H1 (cell line): ENCODE measurements at regions not wholly inside any gene's neighbourhood (a gene's known extent, or its start where the extent isn't known, plus 50 kb on each side); places are given as distances from the start of the nearest gene placed in this dataset.

Experiments used
- CTCF ChIA-PET: fragments of 300-600 bp; sonication (Branson Sonifier 250); formaldehyde crosslinking; loops from one replicate; lab custom pipeline; 2021; ENCODE audit not compliant: partially characterized antibody; lab: Charles Lee
- POLR2A ChIA-PET: fragments of 300-600 bp; sonication (Branson Sonifier 250); formaldehyde crosslinking; loops from one replicate; lab custom pipeline; 2021; ENCODE audit warnings: inconsistent platforms; ENCODE audit not compliant: partially characterized antibody; lab: Charles Lee
- DNase-seq, 2 experiments: peaks; one replicate each; pipeline versions ENCODE4 v3.0.0 to v3.0.0-alpha.2; 2010 to 2022; ENCODE audit warnings: low spot score in 2 of 2, low read depth in 1 of 2, mixed read lengths in 1 of 2
- FAIRE-seq: peaks from 2 replicates; lab custom pipeline; 2011; peaks lifted over from hg19 to GRCh38; lab: Jason Lieb, UNC
- H2AFZ ChIP-seq: 2 replicates; pipeline ENCODE4 v1.8.1; 2012; ENCODE audit warnings: low read length, inconsistent platforms
- H2AK5ac ChIP-seq: 2 replicates; pipeline ENCODE4 v1.6.1; 2013; ENCODE audit warnings: low read depth, low read length
- H2BK120ac ChIP-seq: replicated peaks from 2 replicates; pipeline ENCODE3; 2013; ENCODE audit warnings: low read depth, low read length, inconsistent platforms
- H2BK12ac ChIP-seq: 2 replicates; pipeline ENCODE4 v1.6.1; 2013; ENCODE audit warnings: low read depth, low read length
- H2BK15ac ChIP-seq: 2 replicates; pipeline ENCODE4 v1.6.1; 2013; ENCODE audit warnings: low read length
- H2BK20ac ChIP-seq: 2 replicates; pipeline ENCODE4 v1.6.1; 2013; ENCODE audit warnings: low read length
- H2BK5ac ChIP-seq: 2 replicates; pipeline ENCODE4 v1.6.1; 2013; ENCODE audit warnings: low read depth, low read length
- H3K14ac ChIP-seq: 2 replicates; pipeline ENCODE4 v1.6.1; 2013; ENCODE audit warnings: inconsistent platforms; ENCODE audit not compliant: insufficient read length
- H3K18ac ChIP-seq: 2 replicates; pipeline ENCODE4 v1.6.1; 2013; ENCODE audit warnings: low read length; ENCODE audit errors: extremely low read depth
- H3K23ac ChIP-seq: 2 replicates; pipeline ENCODE4 v1.6.1; 2013; ENCODE audit warnings: inconsistent platforms; ENCODE audit not compliant: insufficient read length
- H3K23me2 ChIP-seq: 2 replicates; pipeline ENCODE4 v1.6.1; 2013; ENCODE audit warnings: low read depth, low read length
- H3K27ac ChIP-seq: 2 replicates; pipeline ENCODE4 v1.6.1; 2011; ENCODE audit warnings: low read depth, low read length, inconsistent platforms
- H3K27me3 ChIP-seq, 4 experiments: replicated peaks in 1 of 4; 1 replicate in 1 of 4; 2 replicates in 3 of 4; pipeline versions ENCODE4 v1.6.1 to v1.8.1; 2011 to 2013; ENCODE audit warnings: low read length in 3 of 4, mild to moderate bottlenecking in 3 of 4, inconsistent platforms in 2 of 4, mixed read lengths in 2 of 4, moderate library complexity in 1 of 4; ENCODE audit not compliant: control insufficient read depth in 3 of 4, insufficient read depth in 3 of 4; ENCODE audit errors: extremely low read depth in 1 of 4
- H3K36me3 ChIP-seq, 4 experiments: 2 replicates each; pipeline versions ENCODE4 v1.6.1 to v1.8.1; 2011 to 2013; ENCODE audit warnings: mild to moderate bottlenecking in 4 of 4, low read length in 3 of 4, moderate library complexity in 2 of 4, control low read depth in 1 of 4, inconsistent platforms in 1 of 4; ENCODE audit not compliant: insufficient read depth in 4 of 4, control insufficient read depth in 2 of 4
- H3K4ac ChIP-seq: replicated peaks from 2 replicates; pipeline ENCODE3; 2013; ENCODE audit warnings: low read length, low read depth, mixed read lengths, inconsistent platforms; ENCODE audit not compliant: insufficient read length
- H3K4me1 ChIP-seq, 4 experiments: replicated peaks in 1 of 4; 1 replicate in 1 of 4; 2 replicates in 3 of 4; pipeline versions ENCODE4 v1.6.1 to v1.8.1; 2011 to 2013; ENCODE audit warnings: low read length in 3 of 4, inconsistent platforms in 2 of 4, mixed read lengths in 1 of 4; ENCODE audit not compliant: insufficient read depth in 4 of 4, control insufficient read depth in 3 of 4
- H3K4me2 ChIP-seq, 2 experiments: 2 replicates each; pipeline versions ENCODE4 v1.6.1 to v1.8.1; 2011 to 2013; ENCODE audit warnings: low read depth in 2 of 2, low read length in 2 of 2, control low read depth in 1 of 2, inconsistent platforms in 1 of 2, mild to moderate bottlenecking in 1 of 2; ENCODE audit not compliant: insufficient read depth in 1 of 2
- H3K4me3 ChIP-seq, 4 experiments: fragments of 200-600, 300-600 bp in 1 of 4; sonication (generic), shearing (Covaris generic), sonication (Bioruptor Twin) in 1 of 4; 2 replicates each; pipeline versions ENCODE4 v1.5.1 to v1.8.1; 2011 to 2016; ENCODE audit warnings: low read length in 4 of 4, low read depth in 3 of 4, control low read depth in 2 of 4, inconsistent platforms in 2 of 4, mild to moderate bottlenecking in 2 of 4, mixed read lengths in 1 of 4, moderate library complexity in 1 of 4; ENCODE audit not compliant: insufficient read depth in 2 of 4; ENCODE audit errors: extremely low read depth in 1 of 4
- H3K56ac ChIP-seq: replicated peaks from 2 replicates; pipeline ENCODE3; 2013; ENCODE audit warnings: low read depth, mild to moderate bottlenecking, mixed read lengths, low read length, inconsistent platforms; ENCODE audit not compliant: insufficient read length
- H3K79me1 ChIP-seq: 2 replicates; pipeline ENCODE4 v1.6.1; 2013; ENCODE audit warnings: low read depth, low read length, control low read depth
- H3K79me2 ChIP-seq, 2 experiments: 2 replicates each; pipeline versions ENCODE4 v1.6.1 to v1.8.1; 2012 to 2013; ENCODE audit warnings: low read length in 2 of 2, mild to moderate bottlenecking in 2 of 2, inconsistent platforms in 1 of 2; ENCODE audit not compliant: insufficient read depth in 2 of 2, control insufficient read depth in 1 of 2
- H3K9ac ChIP-seq, 4 experiments: replicated peaks in 1 of 4; 1 replicate in 1 of 4; 2 replicates in 3 of 4; pipeline versions ENCODE4 v1.6.1 to v1.8.1; 2011 to 2013; ENCODE audit warnings: low read depth in 3 of 4, low read length in 3 of 4, control low read depth in 2 of 4, mild to moderate bottlenecking in 2 of 4, moderate library complexity in 2 of 4, inconsistent platforms in 1 of 4; ENCODE audit errors: extremely low read depth in 1 of 4
- H3K9me3 ChIP-seq, 2 experiments: 2 replicates each; pipeline versions ENCODE4 v1.6.1 to v1.8.1; 2012 to 2013; ENCODE audit warnings: mild to moderate bottlenecking in 2 of 2, moderate library complexity in 2 of 2, control low read depth in 1 of 2, inconsistent platforms in 1 of 2, low read depth in 1 of 2, low read length in 1 of 2, mixed read lengths in 1 of 2; ENCODE audit not compliant: insufficient read depth in 2 of 2
- H4K20me1 ChIP-seq, 2 experiments: replicated peaks in 1 of 2; 2 replicates each; pipeline versions ENCODE3 to v1.8.1; 2011 to 2013; ENCODE audit warnings: inconsistent platforms in 2 of 2, low read length in 2 of 2, mild to moderate bottlenecking in 1 of 2; ENCODE audit not compliant: insufficient read depth in 2 of 2, control insufficient read depth in 1 of 2
- H4K5ac ChIP-seq: 2 replicates; pipeline ENCODE4 v1.6.1; 2013; ENCODE audit warnings: low read length, low read depth, mixed read lengths, inconsistent platforms; ENCODE audit not compliant: insufficient read length
- H4K8ac ChIP-seq: 2 replicates; pipeline ENCODE4 v1.8.0; 2013; ENCODE audit warnings: mild to moderate bottlenecking, moderate library complexity, low read length, inconsistent platforms; ENCODE audit not compliant: insufficient read depth; ENCODE audit errors: extremely low read depth
- H4K91ac ChIP-seq: replicated peaks from 2 replicates; pipeline ENCODE3; 2013; ENCODE audit warnings: low read length, mixed read lengths, inconsistent platforms; ENCODE audit not compliant: insufficient read length
- EP300 ChIP-seq, 2 experiments: IDR thresholded peaks; 1 replicate in 1 of 2; 2 replicates in 1 of 2; pipeline ENCODE4 v1.6.1; 2011 to 2012; ENCODE audit warnings: low read depth in 2 of 2, low read length in 2 of 2, mild to moderate bottlenecking in 2 of 2, borderline replicate concordance in 1 of 2, inconsistent platforms in 1 of 2, moderate library complexity in 1 of 2
- RFX5 ChIP-seq: IDR thresholded peaks from 2 replicates; pipeline ENCODE4 v1.6.1; 2011; ENCODE audit warnings: low read depth, low read length, improper control_type of control experiment, borderline replicate concordance
- WGBS, 2 experiments: shearing (Covaris generic) in 1 of 2; methylation state at CpG; one replicate each; pipeline versions ENCODE4 v1.1.6 to v1.1.7; 2013 to 2015; ENCODE audit warnings: low lambda C conversion rate in 2 of 2, mixed read lengths in 2 of 2, inconsistent platforms in 1 of 2, low coverage in 1 of 2, missing lambda C conversion rate in 1 of 2; ENCODE audit not compliant: insufficient replicate concordance in 2 of 2, insufficient coverage in 1 of 2, insufficient read length in 1 of 2; ENCODE audit errors: extremely low coverage in 1 of 2, missing lambda C conversion rate in 1 of 2; 5-methylcytosine and 5-hydroxymethylcytosine counted together
- TF ChIP-seq, protein P1 (sequence below): IDR thresholded peaks from 2 replicates; pipeline ENCODE4 v1.6.1; 2012; ENCODE audit warnings: inconsistent platforms

DNA sequence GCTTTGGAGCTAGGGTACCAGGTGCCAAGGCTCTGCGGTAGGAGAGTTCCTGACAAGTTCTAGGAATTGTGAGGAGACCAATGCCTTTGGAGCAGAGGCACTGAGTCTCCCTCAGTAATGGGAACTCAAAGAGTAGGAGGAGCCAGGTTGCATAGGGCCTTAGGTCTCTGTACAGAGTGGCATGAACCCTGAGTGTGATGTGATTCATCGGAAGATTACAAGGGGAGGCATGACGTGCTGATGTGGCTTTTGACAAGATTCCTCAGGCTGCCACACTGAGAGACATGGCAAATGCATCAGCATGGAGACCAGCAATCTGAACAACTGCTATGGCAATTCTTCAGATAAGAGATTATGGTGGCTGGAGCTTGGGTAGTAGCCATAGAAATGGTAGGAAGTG, 94.6 kb upstream of the SLC44A3 start:
- no peak overlapping the region for H3K14ac ChIP-seq
- no peaks in the 10 kb centered on the region for H3K36me3 ChIP-seq
- H3K4me3 ChIP-seq: no peak overlapping the region
- H3K79me1 ChIP-seq: no peaks in the 10 kb centered on the region
- H3K4me1 ChIP-seq: no peaks in the 10 kb centered on the region
- no peak overlapping the region for H3K27ac ChIP-seq
- no peak overlapping the region for H2BK5ac ChIP-seq
- H4K20me1 ChIP-seq: no peaks in the 10 kb centered on the region
- no peak overlapping the region for H3K56ac ChIP-seq
- H3K4me2 ChIP-seq: no peak overlapping the region
- H4K5ac ChIP-seq: no peak overlapping the region
- no peak overlapping the region for H2BK20ac ChIP-seq
- no peaks in the 10 kb centered on the region for H3K23me2 ChIP-seq
- H3K79me2 ChIP-seq: no peaks in the 10 kb centered on the region
- no peak for FAIRE-seq
- no peak overlapping the region for H3K18ac ChIP-seq
- ChIA-PET CTCF (interaction anchor here (1.5 kb wide), 3 partner anchors 80 to 244 kb away, joined by 4 read pairs; no protein-coding TSS in a partner anchor), POLR2A (interaction anchor here (0.9 kb wide), 1 partner anchor 54 kb away, joined by 3 read pairs; no protein-coding TSS in a partner anchor)
- WGBS, 2 experiments: 95% methylated on average over 3 of the region's 3 CpGs; no CpG with 5 or more reads in 1 of the 2 experiments
- H2AK5ac ChIP-seq: no peak overlapping the region
- no peak overlapping the region for H3K23ac ChIP-seq
- H2BK120ac ChIP-seq: no peak overlapping the region
- no peak overlapping the region for H4K8ac ChIP-seq
- H3K9ac ChIP-seq: no peak overlapping the region
- H3K4ac ChIP-seq: no peak overlapping the region
- no peak overlapping the region for H2BK12ac ChIP-seq
- DNase-seq: no peak
- no peaks in the 10 kb centered on the region for H3K9me3 ChIP-seq
- no peak overlapping the region for H2BK15ac ChIP-seq
- H4K91ac ChIP-seq: no peak overlapping the region
- no peaks in the 10 kb centered on the region for H3K27me3 ChIP-seq
- H2AFZ ChIP-seq: no peak overlapping the region
- TF ChIP-seq RFX5 (no peak), EP300 (IDR thresholded peaks at IDR 0.05; ENCODE audit: borderline replicate concordance in 1 of 2, low read depth in 2 of 2, low read length in 2 of 2) (no peak)
- TF ChIP-seq, protein P1, sequence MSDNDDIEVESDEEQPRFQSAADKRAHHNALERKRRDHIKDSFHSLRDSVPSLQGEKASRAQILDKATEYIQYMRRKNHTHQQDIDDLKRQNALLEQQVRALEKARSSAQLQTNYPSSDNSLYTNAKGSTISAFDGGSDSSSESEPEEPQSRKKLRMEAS: no peak
